ENCODE measurements at regions not wholly inside any gene's neighbourhood (a gene's known extent, or its start where the extent isn't known, plus 50 kb on each side); places are given as distances from the start of the nearest gene placed in this dataset.
A peak's percentile ranks its signal among the peaks of the same experiment; 100 is the strongest.
"Not testable (repeated sequence)": the region's sequence is repeated elsewhere in the genome, so short reads cannot be mapped to it uniquely, and the experiment has no call there.

GRCh38 chr4:73341454-73341853 lies 62.6 kb upstream of the ALB start:
- no peaks in the 10 kb centered on the region for H3K9me3 ChIP-seq
- no peaks in the 10 kb centered on the region for H3K36me3 ChIP-seq
- DNase-seq = peak in 2 of 4 donors; percentile 51 to 66
- intact Hi-C loops (cut with DNase I) = no loop called here
- no peaks in the 10 kb centered on the region for H3K4me1 ChIP-seq
- no peak overlapping the region for H3K4me3 ChIP-seq
- peak; percentile 84 for ATAC-seq
- H3K27me3 ChIP-seq = no peaks in the 10 kb centered on the region
- TF ChIP-seq CTCF (IDR thresholded peaks at IDR 0.05) = peak in 1 of 2 donors; percentile 26
- no peak overlapping the region for H3K27ac ChIP-seq

DNA sequence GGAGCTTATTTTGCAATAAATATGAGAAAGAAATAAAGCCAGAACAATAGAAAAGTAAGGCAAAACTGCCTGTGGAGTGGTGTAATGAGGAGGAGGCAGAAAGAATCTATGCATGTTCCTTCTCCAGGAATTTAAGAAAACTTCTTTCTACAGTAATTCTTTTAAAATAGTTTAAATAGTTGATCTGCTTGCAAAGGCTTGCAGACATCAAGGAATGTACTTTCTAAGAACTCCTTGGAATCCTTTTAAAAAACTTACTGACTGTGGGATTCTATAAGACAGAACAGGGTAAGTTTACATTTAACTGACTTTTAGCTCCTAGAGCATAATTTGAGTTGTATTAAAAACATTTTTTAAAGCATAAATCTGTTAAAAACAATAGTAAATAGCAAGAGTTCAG lies 63.2 kb upstream of the ALB start:
- no peak for TF ChIP-seq CTCF (IDR thresholded peaks at IDR 0.05)
- Histone ChIP-seq H3K9me3 (no peaks in the 10 kb centered on the region), H3K36me3 (no peaks in the 10 kb centered on the region), H3K4me3 (no peak overlapping the region), H3K4me1 (no peaks in the 10 kb centered on the region), H3K27ac (no peak overlapping the region), H3K27me3 (no peaks in the 10 kb centered on the region)
- ATAC-seq (no peak), DNase-seq (no peak)
- intact Hi-C loops (cut with DNase I) = no loop called here

DNA sequence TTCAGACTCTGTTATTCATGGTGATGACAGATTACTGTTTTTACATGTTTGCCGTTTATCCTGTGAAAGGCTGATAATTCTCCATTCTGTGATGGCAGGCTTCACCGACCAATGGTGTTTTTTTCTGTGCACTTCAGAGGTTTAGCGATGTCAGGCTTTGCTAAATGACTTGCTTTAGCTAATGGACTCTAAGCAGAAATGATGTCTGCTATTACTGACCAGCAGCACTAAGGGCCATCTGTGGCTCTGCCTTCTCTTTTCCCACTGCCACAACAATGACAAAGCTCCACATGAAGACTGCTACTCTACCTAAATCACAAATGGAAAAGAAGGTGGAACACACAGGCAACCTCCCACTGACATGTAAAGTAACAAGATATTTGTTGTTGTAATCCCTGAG lies 68.4 kb upstream of the ALB start:
- H3K27me3 ChIP-seq = no peaks in the 10 kb centered on the region
- no peak overlapping the region for H3K4me3 ChIP-seq
- no peaks in the 10 kb centered on the region for H3K36me3 ChIP-seq
- no peak for TF ChIP-seq CTCF (IDR thresholded peaks at IDR 0.05)
- H3K27ac ChIP-seq = no peak overlapping the region
- intact Hi-C loops (cut with DNase I) = no loop called here
- H3K4me1 ChIP-seq = no peaks in the 10 kb centered on the region
- DNase-seq (no peak), ATAC-seq (no peak)
- no peaks in the 10 kb centered on the region for H3K9me3 ChIP-seq

DNA sequence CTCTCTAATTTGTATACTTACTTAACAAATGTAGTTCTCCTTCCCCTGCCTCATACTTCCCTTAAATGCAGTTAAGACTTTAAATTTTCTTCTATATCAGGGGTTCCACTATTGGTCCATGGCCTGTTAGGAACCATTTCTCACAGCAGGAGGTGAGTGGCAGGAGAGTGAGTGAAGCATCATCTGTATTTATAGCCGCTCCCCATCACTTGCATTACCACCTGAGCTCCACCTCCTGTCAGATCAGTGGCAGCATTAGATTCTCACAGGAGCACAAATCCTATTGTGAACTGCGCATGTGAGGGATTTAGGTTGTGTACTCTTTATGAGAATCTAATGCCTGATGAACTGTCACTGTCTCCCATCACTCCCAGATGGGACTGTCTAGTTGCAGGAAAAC lies 72.1 kb upstream of the ALB start:
- ATAC-seq; H3K36me3 ChIP-seq; H3K4me1 ChIP-seq; H3K9me3 ChIP-seq; H3K27ac ChIP-seq; H3K27me3 ChIP-seq; DNase-seq; intact Hi-C loops (cut with DNase I); H3K4me3 ChIP-seq: not testable (repeated sequence)

GRCh38 chr4:73329300-73329699 lies 70.7 kb upstream of the ANKRD17 start:
- DNase-seq (no peak), ATAC-seq (no peak)
- Histone ChIP-seq H3K9me3 (peaks cover 0 to 13% of the 10 kb centered on the region in 2 donors), H3K4me1 (no peaks in the 10 kb centered on the region), H3K4me3 (no peak overlapping the region), H3K27ac (no peak overlapping the region), H3K27me3 (no peaks in the 10 kb centered on the region), H3K36me3 (no peaks in the 10 kb centered on the region)
- intact Hi-C loops (cut with DNase I) = no loop called here
- no peak for TF ChIP-seq CTCF (IDR thresholded peaks at IDR 0.05)

DNA sequence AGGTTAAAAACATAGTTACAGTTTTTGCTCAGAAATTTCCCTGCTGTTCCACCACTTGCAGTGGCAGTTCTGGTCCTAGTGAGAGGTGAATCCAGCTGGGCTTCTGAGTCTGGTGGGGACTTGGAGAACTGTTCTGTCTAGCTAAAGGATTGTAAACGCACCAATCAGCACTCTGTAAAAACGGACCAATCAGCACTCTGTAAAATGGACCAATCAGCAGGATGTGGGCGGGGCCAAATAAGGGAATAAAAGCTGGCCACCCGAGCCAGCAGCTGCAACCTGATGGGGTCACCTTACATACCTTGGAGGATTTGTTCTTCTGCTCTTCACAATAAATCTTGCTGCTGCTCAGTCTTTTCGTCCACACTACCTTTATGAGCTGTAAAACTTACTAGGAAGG lies 67.2 kb upstream of the ANKRD17 start:
- H3K4me1 ChIP-seq; H3K36me3 ChIP-seq; ATAC-seq; H3K27ac ChIP-seq; H3K4me3 ChIP-seq; H3K27me3 ChIP-seq; DNase-seq; intact Hi-C loops (cut with DNase I): not testable (repeated sequence)
- H3K9me3 ChIP-seq = peaks cover 0 to 28% of the 10 kb centered on the region in 2 donors
